Astrocyte (in vitro differentiated cells and primary cell): ENCODE measurements at regions not wholly inside any gene's neighbourhood (a gene's known extent, or its start where the extent isn't known, plus 50 kb on each side); places are given as distances from the start of the nearest gene placed in this dataset.
A peak's percentile ranks its signal among the peaks of the same experiment; 100 is the strongest.
"Not testable (repeated sequence)": the region's sequence is repeated elsewhere in the genome, so short reads cannot be mapped to it uniquely, and the experiment has no call there.

Source experiments
- DNase-seq: peaks from one replicate; pipeline ENCODE4 v3.0.0-alpha.2; 2010; ENCODE audit warnings: low read depth
- FAIRE-seq: peaks from 2 replicates; lab custom pipeline; 2011; peaks lifted over from hg19 to GRCh38; lab: Jason Lieb, UNC
- H2AFZ ChIP-seq: 2 replicates; pipeline ENCODE4 v1.6.0; 2012; ENCODE audit warnings: low read depth, low read length, inconsistent platforms
- H3K27ac ChIP-seq: 2 replicates; pipeline ENCODE4 v1.5.1; 2011; ENCODE audit warnings: low read depth, low read length, inconsistent platforms
- H3K27me3 ChIP-seq: 2 replicates; pipeline ENCODE4 v1.6.0; 2011; ENCODE audit warnings: low read length, inconsistent platforms; ENCODE audit not compliant: insufficient read depth
- H3K36me3 ChIP-seq: 2 replicates; pipeline ENCODE4 v1.5.1; 2011; ENCODE audit warnings: low read length, inconsistent platforms; ENCODE audit not compliant: insufficient read depth
- H3K4me1 ChIP-seq: 2 replicates; pipeline ENCODE4 v1.5.1; 2011; ENCODE audit warnings: low read length, inconsistent platforms; ENCODE audit not compliant: insufficient read depth
- H3K4me2 ChIP-seq: 2 replicates; pipeline ENCODE4 v1.6.0; 2012; ENCODE audit warnings: low read length, inconsistent platforms
- H3K4me3 ChIP-seq: 2 replicates; pipeline ENCODE4 v1.5.1; 2011; ENCODE audit warnings: low read depth, mild to moderate bottlenecking, low read length, inconsistent platforms; ENCODE audit not compliant: insufficient read depth
- H3K79me2 ChIP-seq: 2 replicates; pipeline ENCODE4 v1.6.0; 2012; ENCODE audit warnings: mild to moderate bottlenecking, low read length, inconsistent platforms; ENCODE audit not compliant: insufficient read depth
- H3K9ac ChIP-seq: 2 replicates; pipeline ENCODE4 v1.6.0; 2012; ENCODE audit warnings: mild to moderate bottlenecking, low read length, inconsistent platforms
- H3K9me3 ChIP-seq: 2 replicates; pipeline ENCODE4 v1.5.1; 2012; ENCODE audit warnings: low read depth, mild to moderate bottlenecking, low read length, inconsistent platforms; ENCODE audit not compliant: insufficient read depth
- H4K20me1 ChIP-seq: 2 replicates; pipeline ENCODE4 v1.6.0; 2012; ENCODE audit warnings: low read length, inconsistent platforms; ENCODE audit not compliant: insufficient read depth
- H3K27ac Mint-ChIP-seq: one replicate; pipeline ENCODE4 v1.8.0; 2021; ENCODE audit warnings: mild to moderate bottlenecking, mixed read lengths; ENCODE audit not compliant: unreplicated experiment
- H3K27me3 Mint-ChIP-seq: one replicate; pipeline ENCODE4 v1.8.0; 2021; ENCODE audit warnings: low read depth, mixed read lengths; ENCODE audit not compliant: unreplicated experiment
- H3K36me3 Mint-ChIP-seq: one replicate; pipeline ENCODE4 v1.8.0; 2021; ENCODE audit warnings: low read depth, mixed read lengths; ENCODE audit not compliant: unreplicated experiment
- H3K4me1 Mint-ChIP-seq: one replicate; pipeline ENCODE4 v1.8.0; 2021; ENCODE audit warnings: low read depth, mixed read lengths; ENCODE audit not compliant: unreplicated experiment
- H3K4me3 Mint-ChIP-seq: one replicate; pipeline ENCODE4 v1.8.0; 2021; ENCODE audit warnings: mild to moderate bottlenecking, moderate library complexity, mixed read lengths; ENCODE audit not compliant: unreplicated experiment
- H3K9me3 Mint-ChIP-seq: one replicate; pipeline ENCODE4 v1.8.0; 2021; ENCODE audit warnings: mild to moderate bottlenecking, mixed read lengths; ENCODE audit not compliant: unreplicated experiment
- EZH2 ChIP-seq: IDR thresholded peaks from 2 replicates; pipeline ENCODE4 v1.6.1; 2012; ENCODE audit warnings: mild to moderate bottlenecking, low read length, inconsistent platforms; ENCODE audit not compliant: insufficient read depth
- TF ChIP-seq, protein P1 (sequence below): IDR thresholded peaks from 2 replicates; pipeline ENCODE4 v1.5.1; 2011; ENCODE audit warnings: low read depth, mild to moderate bottlenecking, inconsistent platforms, low read length, moderate library complexity; ENCODE audit not compliant: insufficient read depth

DNA sequence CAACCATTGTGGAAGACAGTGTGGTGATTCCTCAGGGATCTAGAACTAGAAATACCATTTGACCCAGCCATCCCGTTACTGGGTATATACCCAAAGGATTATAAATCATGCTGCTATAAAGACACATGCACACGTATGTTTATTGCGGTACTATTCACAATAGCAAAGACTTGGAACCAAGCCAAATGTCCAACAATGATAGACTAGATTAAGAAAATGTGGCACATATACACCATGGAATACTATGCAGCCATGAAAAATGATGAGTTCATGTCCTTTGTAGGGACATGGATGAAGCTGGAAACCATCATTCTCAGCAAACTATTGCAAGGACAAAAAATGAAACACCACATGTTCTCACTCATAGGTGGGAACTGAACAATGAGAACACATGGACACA is 372.4 kb upstream of the CCL2 start:
- H3K36me3 ChIP-seq, H3K27me3 ChIP-seq, H3K27me3 Mint-ChIP-seq, H3K4me2 ChIP-seq, H3K9ac ChIP-seq, H3K9me3 Mint-ChIP-seq, H3K27ac ChIP-seq, DNase-seq, H3K27ac Mint-ChIP-seq, H4K20me1 ChIP-seq, H3K4me1 Mint-ChIP-seq, H3K36me3 Mint-ChIP-seq, H3K4me3 Mint-ChIP-seq, H3K4me1 ChIP-seq, FAIRE-seq, H3K9me3 ChIP-seq, H2AFZ ChIP-seq, H3K79me2 ChIP-seq, H3K4me3 ChIP-seq: not testable (repeated sequence)

DNA sequence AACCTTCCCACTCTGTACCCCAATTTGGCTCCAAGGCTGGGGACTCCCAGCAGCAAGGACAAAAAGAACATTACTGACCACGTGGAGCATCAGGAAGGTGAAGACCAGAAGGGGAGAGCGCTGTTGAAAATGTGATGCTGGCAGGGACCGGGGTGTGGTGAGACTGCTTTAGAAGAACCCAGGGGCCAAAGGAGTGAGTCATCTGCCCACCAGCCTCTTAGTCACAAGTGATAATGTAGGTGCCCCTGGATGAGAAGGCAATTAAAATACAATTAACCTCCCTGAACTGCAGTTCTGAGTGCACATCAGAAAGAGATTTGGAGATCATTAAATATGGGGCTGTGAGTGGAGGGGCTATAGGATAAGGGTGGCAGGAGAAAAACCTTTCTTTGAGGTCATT is 366.6 kb upstream of the CCL2 start:
- Histone ChIP-seq H3K9ac (no peak overlapping the region), H3K36me3 (no peaks in the 10 kb centered on the region), H3K27me3 (no peaks in the 10 kb centered on the region), H4K20me1 (no peaks in the 10 kb centered on the region), H3K79me2 (no peaks in the 10 kb centered on the region), H3K4me2 (no peak overlapping the region), H2AFZ (no peak overlapping the region), H3K27ac (no peak overlapping the region), H3K4me3 (no peak overlapping the region), H3K9me3 (peaks cover 3% of the 10 kb centered on the region), H3K4me1 (peaks cover 5% of the 10 kb centered on the region)
- FAIRE-seq, result peak; percentile 29
- Mint-ChIP-seq H3K9me3 (peaks cover 2% of the 10 kb centered on the region), H3K36me3 (no peaks in the 10 kb centered on the region), H3K4me3 (no peak overlapping the region), H3K4me1 (peaks cover 3% of the 10 kb centered on the region), H3K27ac (no peak overlapping the region), H3K27me3 (peaks cover 10% of the 10 kb centered on the region)
- TF ChIP-seq, protein P1, sequence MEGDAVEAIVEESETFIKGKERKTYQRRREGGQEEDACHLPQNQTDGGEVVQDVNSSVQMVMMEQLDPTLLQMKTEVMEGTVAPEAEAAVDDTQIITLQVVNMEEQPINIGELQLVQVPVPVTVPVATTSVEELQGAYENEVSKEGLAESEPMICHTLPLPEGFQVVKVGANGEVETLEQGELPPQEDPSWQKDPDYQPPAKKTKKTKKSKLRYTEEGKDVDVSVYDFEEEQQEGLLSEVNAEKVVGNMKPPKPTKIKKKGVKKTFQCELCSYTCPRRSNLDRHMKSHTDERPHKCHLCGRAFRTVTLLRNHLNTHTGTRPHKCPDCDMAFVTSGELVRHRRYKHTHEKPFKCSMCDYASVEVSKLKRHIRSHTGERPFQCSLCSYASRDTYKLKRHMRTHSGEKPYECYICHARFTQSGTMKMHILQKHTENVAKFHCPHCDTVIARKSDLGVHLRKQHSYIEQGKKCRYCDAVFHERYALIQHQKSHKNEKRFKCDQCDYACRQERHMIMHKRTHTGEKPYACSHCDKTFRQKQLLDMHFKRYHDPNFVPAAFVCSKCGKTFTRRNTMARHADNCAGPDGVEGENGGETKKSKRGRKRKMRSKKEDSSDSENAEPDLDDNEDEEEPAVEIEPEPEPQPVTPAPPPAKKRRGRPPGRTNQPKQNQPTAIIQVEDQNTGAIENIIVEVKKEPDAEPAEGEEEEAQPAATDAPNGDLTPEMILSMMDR, result no peak
- no peak for TF ChIP-seq EZH2
- peak; percentile 31 for DNase-seq

DNA sequence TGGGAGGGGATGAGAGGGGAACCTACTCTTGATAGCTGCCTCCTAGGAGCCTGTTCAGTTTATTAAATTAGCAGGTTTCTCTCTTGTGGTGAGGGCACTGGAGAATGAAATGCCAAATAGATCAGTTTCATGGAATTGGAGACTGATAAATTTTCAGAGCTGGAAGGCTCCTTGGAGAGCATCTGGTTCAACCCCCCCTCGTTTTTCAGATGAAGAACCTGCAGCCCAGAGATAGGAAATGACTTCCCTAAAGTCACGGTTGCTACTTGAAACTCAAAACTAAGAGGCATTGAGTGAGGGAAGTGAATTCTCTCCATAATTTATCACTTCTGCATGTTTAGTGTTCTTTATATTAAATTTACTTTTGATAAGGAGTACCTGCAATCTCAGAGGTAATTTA is 366.0 kb upstream of the CCL2 start:
- Mint-ChIP-seq H3K4me3 (no peak overlapping the region), H3K9me3 (peaks cover 2% of the 10 kb centered on the region), H3K27ac (no peak overlapping the region), H3K4me1 (peaks cover 3% of the 10 kb centered on the region), H3K27me3 (peaks cover 8% of the 10 kb centered on the region), H3K36me3 (no peaks in the 10 kb centered on the region)
- Histone ChIP-seq H3K4me2 (no peak overlapping the region), H4K20me1 (no peaks in the 10 kb centered on the region), H3K9ac (no peak overlapping the region), H2AFZ (no peak overlapping the region), H3K4me1 (peaks cover 5% of the 10 kb centered on the region), H3K4me3 (no peak overlapping the region), H3K9me3 (peaks cover 3% of the 10 kb centered on the region), H3K27me3 (no peaks in the 10 kb centered on the region), H3K27ac (no peak overlapping the region), H3K36me3 (no peaks in the 10 kb centered on the region), H3K79me2 (no peaks in the 10 kb centered on the region)
- DNase-seq (no peak), FAIRE-seq (no peak)
- TF ChIP-seq, protein P1, result no peak
